ENCODE measurements at regions not wholly inside any gene's neighbourhood (a gene's known extent, or its start where the extent isn't known, plus 50 kb on each side); places are given as distances from the start of the nearest gene placed in this dataset.

DNA sequence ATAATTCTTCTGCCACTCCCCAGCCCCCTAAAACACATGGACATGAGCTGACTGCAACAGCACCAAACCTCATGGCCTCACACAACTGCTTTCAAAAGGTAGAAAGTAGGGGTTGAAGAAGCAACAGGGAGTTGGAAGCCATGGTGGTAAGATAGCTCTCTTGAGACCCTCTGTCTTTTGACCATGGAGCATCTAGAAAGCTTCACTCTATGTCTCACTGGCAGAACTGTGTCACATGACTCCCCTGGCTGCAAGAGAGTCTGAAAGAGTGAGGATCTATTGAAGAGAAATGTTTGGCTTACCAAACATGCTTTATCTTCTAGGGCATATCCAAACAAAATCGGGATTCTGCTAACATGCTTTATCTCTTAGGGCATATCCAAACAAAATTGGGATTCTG, 142.9 kb upstream of the WSCD2 start:
- no peaks in the 10 kb centered on the region for H3K36me3 ChIP-seq (ENCODE audit: control insufficient read depth in 5 of 5, insufficient read depth in 5 of 5, low read length in 5 of 5)
- H3K27ac ChIP-seq (ENCODE audit: low read depth, low read length), result no peak overlapping the region
- H3K9ac ChIP-seq (ENCODE audit: low read length in 5 of 5), result no peak overlapping the region
- no peak overlapping the region for H3K4me3 ChIP-seq (ENCODE audit: low read depth in 1 of 5, low read length in 5 of 5)
- no peaks in the 10 kb centered on the region for H3K4me1 ChIP-seq (ENCODE audit: control insufficient read depth in 5 of 5, insufficient read depth in 5 of 5, low read length in 5 of 5)
- H3K27me3 ChIP-seq (ENCODE audit: control insufficient read depth in 5 of 5, insufficient read depth in 4 of 5, low read length in 5 of 5), result peaks cover 0 to 9% (median 0%) of the 10 kb centered on the region in 5 donors
- no peaks in the 10 kb centered on the region for H3K9me3 ChIP-seq (ENCODE audit: control insufficient read depth in 5 of 5, low read length in 5 of 5)

DNA sequence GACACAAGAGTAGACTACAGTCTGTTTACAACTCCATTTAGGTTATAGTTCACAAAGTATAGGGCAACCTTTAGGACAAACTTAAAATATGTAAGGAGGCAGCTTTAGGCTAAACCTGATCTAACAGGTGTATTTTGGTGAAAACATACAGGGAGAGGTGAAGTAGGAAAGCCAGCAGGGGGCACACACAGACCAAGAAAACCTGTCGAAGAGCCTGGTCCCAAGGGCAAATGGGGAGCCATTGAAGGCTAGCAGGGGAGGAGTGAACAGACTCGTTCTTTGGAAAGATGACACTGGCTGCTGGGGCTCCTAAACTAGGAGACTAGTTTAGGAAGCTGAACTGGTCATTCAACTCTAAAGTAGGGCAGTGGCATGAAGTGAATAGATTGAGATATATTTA, 138.8 kb upstream of the WSCD2 start:
- Histone ChIP-seq H3K27me3 (ENCODE audit: control insufficient read depth in 5 of 5, insufficient read depth in 4 of 5, low read length in 5 of 5) (peaks cover 0 to 5% (median 0%) of the 10 kb centered on the region in 5 donors), H3K4me3 (ENCODE audit: low read depth in 1 of 5, low read length in 5 of 5) (no peak overlapping the region), H3K4me1 (ENCODE audit: control insufficient read depth in 5 of 5, insufficient read depth in 5 of 5, low read length in 5 of 5) (no peaks in the 10 kb centered on the region), H3K27ac (ENCODE audit: low read depth, low read length) (no peak overlapping the region), H3K9me3 (ENCODE audit: control insufficient read depth in 5 of 5, low read length in 5 of 5) (no peaks in the 10 kb centered on the region), H3K36me3 (ENCODE audit: control insufficient read depth in 5 of 5, insufficient read depth in 5 of 5, low read length in 5 of 5) (no peaks in the 10 kb centered on the region), H3K9ac (ENCODE audit: low read length in 5 of 5) (no peak overlapping the region)

DNA sequence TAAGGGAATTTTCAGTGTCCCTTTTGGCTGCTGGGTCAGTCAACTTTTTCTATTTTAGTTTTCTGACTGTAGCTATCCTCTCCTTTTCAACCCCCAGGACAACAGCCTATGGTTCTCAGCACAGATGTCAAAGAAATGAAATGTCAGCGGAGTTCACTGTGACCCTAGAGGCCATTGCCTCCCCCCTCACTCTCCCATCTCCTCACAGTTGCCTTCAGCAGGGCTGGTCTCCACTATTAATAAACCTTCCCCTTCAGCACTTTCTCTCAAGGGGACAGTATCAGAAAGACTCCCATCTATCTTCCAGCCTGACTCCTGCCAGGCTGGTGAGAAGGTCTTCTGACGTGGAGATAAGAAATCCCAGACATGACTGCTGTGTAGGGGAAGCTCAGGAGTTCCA, 137.1 kb upstream of the WSCD2 start:
- no peak overlapping the region for H3K4me3 ChIP-seq (ENCODE audit: low read depth in 1 of 5, low read length in 5 of 5)
- no peak overlapping the region for H3K27ac ChIP-seq (ENCODE audit: low read depth, low read length)
- H3K4me1 ChIP-seq (ENCODE audit: control insufficient read depth in 5 of 5, insufficient read depth in 5 of 5, low read length in 5 of 5), result no peaks in the 10 kb centered on the region
- peaks cover 0 to 5% (median 0%) of the 10 kb centered on the region in 5 donors for H3K27me3 ChIP-seq (ENCODE audit: control insufficient read depth in 5 of 5, insufficient read depth in 4 of 5, low read length in 5 of 5)
- no peaks in the 10 kb centered on the region for H3K36me3 ChIP-seq (ENCODE audit: control insufficient read depth in 5 of 5, insufficient read depth in 5 of 5, low read length in 5 of 5)
- no peaks in the 10 kb centered on the region for H3K9me3 ChIP-seq (ENCODE audit: control insufficient read depth in 5 of 5, low read length in 5 of 5)
- H3K9ac ChIP-seq (ENCODE audit: low read length in 5 of 5), result no peak overlapping the region

- no peaks in the 10 kb centered on the region for H3K9me3 ChIP-seq (ENCODE audit: control insufficient read depth in 5 of 5, low read length in 5 of 5)
- H3K27ac ChIP-seq (ENCODE audit: low read depth, low read length), result no peak overlapping the region
- H3K9ac ChIP-seq (ENCODE audit: low read length in 5 of 5), result no peak overlapping the region
- H3K27me3 ChIP-seq (ENCODE audit: control insufficient read depth in 5 of 5, insufficient read depth in 4 of 5, low read length in 5 of 5), result peaks cover 0 to 5% (median 0%) of the 10 kb centered on the region in 5 donors
- no peak overlapping the region for H3K4me3 ChIP-seq (ENCODE audit: low read depth in 1 of 5, low read length in 5 of 5)
- no peaks in the 10 kb centered on the region for H3K36me3 ChIP-seq (ENCODE audit: control insufficient read depth in 5 of 5, insufficient read depth in 5 of 5, low read length in 5 of 5)
- H3K4me1 ChIP-seq (ENCODE audit: control insufficient read depth in 5 of 5, insufficient read depth in 5 of 5, low read length in 5 of 5), result no peaks in the 10 kb centered on the region
Measured at GRCh38 chr12:107992870-107993451, 136.1 kb upstream of the WSCD2 start.

GRCh38 chr12:107998863-107999262, 130.2 kb upstream of the WSCD2 start:
- Histone ChIP-seq H3K9ac (ENCODE audit: low read length in 5 of 5) (no peak overlapping the region), H3K4me1 (ENCODE audit: control insufficient read depth in 5 of 5, insufficient read depth in 5 of 5, low read length in 5 of 5) (no peaks in the 10 kb centered on the region), H3K27me3 (ENCODE audit: control insufficient read depth in 5 of 5, insufficient read depth in 4 of 5, low read length in 5 of 5) (peaks cover 0 to 9% (median 5%) of the 10 kb centered on the region in 5 donors), H3K27ac (ENCODE audit: low read depth, low read length) (no peak overlapping the region), H3K4me3 (ENCODE audit: low read depth in 1 of 5, low read length in 5 of 5) (no peak overlapping the region), H3K9me3 (ENCODE audit: control insufficient read depth in 5 of 5, low read length in 5 of 5) (peaks cover 0 to 8% (median 0%) of the 10 kb centered on the region in 5 donors), H3K36me3 (ENCODE audit: control insufficient read depth in 5 of 5, insufficient read depth in 5 of 5, low read length in 5 of 5) (no peaks in the 10 kb centered on the region)

DNA sequence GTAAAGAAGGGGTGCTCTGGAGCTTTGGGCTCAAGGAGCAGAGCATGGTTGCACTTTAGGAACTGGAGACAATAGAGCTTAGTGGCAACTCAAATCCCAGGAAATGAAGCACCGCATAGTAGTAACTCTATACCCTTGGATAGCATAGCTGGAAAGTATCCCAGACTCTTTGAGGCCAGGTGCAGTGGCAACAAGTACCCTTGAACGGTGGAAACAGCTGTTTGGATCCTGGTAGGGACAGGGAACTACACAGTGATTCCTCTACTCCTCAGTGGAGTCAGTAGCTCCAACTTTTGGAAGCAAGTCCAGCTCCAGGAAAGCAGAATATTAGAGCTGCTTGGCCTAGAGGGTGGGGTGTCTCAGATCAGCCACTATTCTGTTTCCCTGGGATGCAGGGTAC, 129.0 kb upstream of the WSCD2 start:
- H3K4me3 ChIP-seq (ENCODE audit: low read depth in 1 of 5, low read length in 5 of 5), result no peak overlapping the region
- H3K4me1 ChIP-seq (ENCODE audit: control insufficient read depth in 5 of 5, insufficient read depth in 5 of 5, low read length in 5 of 5), result no peaks in the 10 kb centered on the region
- peaks cover 0 to 8% (median 0%) of the 10 kb centered on the region in 5 donors for H3K9me3 ChIP-seq (ENCODE audit: control insufficient read depth in 5 of 5, low read length in 5 of 5)
- peaks cover 4 to 9% (median 8%) of the 10 kb centered on the region in 5 donors for H3K27me3 ChIP-seq (ENCODE audit: control insufficient read depth in 5 of 5, insufficient read depth in 4 of 5, low read length in 5 of 5)
- no peak overlapping the region for H3K9ac ChIP-seq (ENCODE audit: low read length in 5 of 5)
- H3K36me3 ChIP-seq (ENCODE audit: control insufficient read depth in 5 of 5, insufficient read depth in 5 of 5, low read length in 5 of 5), result no peaks in the 10 kb centered on the region
- no peak overlapping the region for H3K27ac ChIP-seq (ENCODE audit: low read depth, low read length)

- peaks cover 4 to 15% (median 9%) of the 10 kb centered on the region in 5 donors for H3K27me3 ChIP-seq (ENCODE audit: control insufficient read depth in 5 of 5, insufficient read depth in 4 of 5, low read length in 5 of 5)
- H3K9me3 ChIP-seq (ENCODE audit: control insufficient read depth in 5 of 5, low read length in 5 of 5), result peaks cover 0 to 4% (median 0%) of the 10 kb centered on the region in 5 donors
- H3K27ac ChIP-seq (ENCODE audit: low read depth, low read length), result no peak overlapping the region
- H3K9ac ChIP-seq (ENCODE audit: low read length in 5 of 5), result no peak overlapping the region
- H3K4me1 ChIP-seq (ENCODE audit: control insufficient read depth in 5 of 5, insufficient read depth in 5 of 5, low read length in 5 of 5), result no peaks in the 10 kb centered on the region
- H3K36me3 ChIP-seq (ENCODE audit: control insufficient read depth in 5 of 5, insufficient read depth in 5 of 5, low read length in 5 of 5), result no peaks in the 10 kb centered on the region
- no peak overlapping the region for H3K4me3 ChIP-seq (ENCODE audit: low read depth in 1 of 5, low read length in 5 of 5)
Measured at GRCh38 chr12:108004319-108004718, 124.8 kb upstream of the WSCD2 start.

GRCh38 chr12:108008163-108008905, 120.8 kb upstream of the WSCD2 start:
- Histone ChIP-seq H3K4me3 (ENCODE audit: low read depth in 1 of 5, low read length in 5 of 5) (no peak overlapping the region), H3K36me3 (ENCODE audit: control insufficient read depth in 5 of 5, insufficient read depth in 5 of 5, low read length in 5 of 5) (no peaks in the 10 kb centered on the region), H3K9ac (ENCODE audit: low read length in 5 of 5) (no peak overlapping the region), H3K4me1 (ENCODE audit: control insufficient read depth in 5 of 5, insufficient read depth in 5 of 5, low read length in 5 of 5) (no peaks in the 10 kb centered on the region), H3K27ac (ENCODE audit: low read depth, low read length) (no peak overlapping the region), H3K27me3 (ENCODE audit: control insufficient read depth in 5 of 5, insufficient read depth in 4 of 5, low read length in 5 of 5) (peaks cover 0 to 10% (median 2%) of the 10 kb centered on the region in 5 donors), H3K9me3 (ENCODE audit: control insufficient read depth in 5 of 5, low read length in 5 of 5) (no peaks in the 10 kb centered on the region)

DNA sequence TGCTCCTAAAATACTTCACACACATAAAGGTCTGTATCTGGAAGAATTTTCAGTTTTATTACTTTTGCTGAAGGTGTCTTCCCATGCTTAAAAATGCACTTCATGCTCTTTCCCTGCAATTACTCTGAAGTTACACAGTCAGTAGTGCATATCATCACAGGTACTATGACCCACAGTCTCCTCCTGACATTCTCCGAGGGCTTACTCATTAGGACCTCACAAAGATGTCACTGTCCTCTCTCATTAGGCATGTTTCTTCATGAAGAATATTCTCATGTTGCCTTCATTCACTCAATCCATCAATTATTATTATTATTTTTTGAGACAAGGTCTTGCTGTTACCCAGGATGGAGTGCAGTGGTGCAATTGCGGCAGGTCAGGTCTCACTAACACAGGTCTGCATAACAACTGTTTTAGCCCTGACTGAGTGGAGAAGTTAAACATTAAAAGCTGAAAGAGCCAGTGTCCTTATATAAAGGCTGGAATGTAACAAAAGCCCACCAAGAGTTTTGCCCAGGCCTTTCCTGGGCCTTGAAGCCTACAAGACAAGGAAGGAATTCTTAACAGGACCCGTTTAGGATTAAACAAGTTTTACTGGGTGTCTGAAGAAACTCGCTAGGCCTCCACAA, 119.5 kb upstream of the WSCD2 start:
- peaks cover 0 to 14% (median 2%) of the 10 kb centered on the region in 5 donors for H3K27me3 ChIP-seq (ENCODE audit: control insufficient read depth in 5 of 5, insufficient read depth in 4 of 5, low read length in 5 of 5)
- no peak overlapping the region for H3K9ac ChIP-seq (ENCODE audit: low read length in 5 of 5)
- H3K27ac ChIP-seq (ENCODE audit: low read depth, low read length), result no peak overlapping the region
- H3K9me3 ChIP-seq (ENCODE audit: control insufficient read depth in 5 of 5, low read length in 5 of 5), result no peaks in the 10 kb centered on the region
- H3K36me3 ChIP-seq (ENCODE audit: control insufficient read depth in 5 of 5, insufficient read depth in 5 of 5, low read length in 5 of 5), result no peaks in the 10 kb centered on the region
- H3K4me1 ChIP-seq (ENCODE audit: control insufficient read depth in 5 of 5, insufficient read depth in 5 of 5, low read length in 5 of 5), result no peaks in the 10 kb centered on the region
- H3K4me3 ChIP-seq (ENCODE audit: low read depth in 1 of 5, low read length in 5 of 5), result no peak overlapping the region

- H3K27ac ChIP-seq (ENCODE audit: low read depth, low read length), result no peak overlapping the region
- no peaks in the 10 kb centered on the region for H3K9me3 ChIP-seq (ENCODE audit: control insufficient read depth in 5 of 5, low read length in 5 of 5)
- H3K36me3 ChIP-seq (ENCODE audit: control insufficient read depth in 5 of 5, insufficient read depth in 5 of 5, low read length in 5 of 5), result no peaks in the 10 kb centered on the region
- H3K4me1 ChIP-seq (ENCODE audit: control insufficient read depth in 5 of 5, insufficient read depth in 5 of 5, low read length in 5 of 5), result no peaks in the 10 kb centered on the region
- no peak overlapping the region for H3K4me3 ChIP-seq (ENCODE audit: low read depth in 1 of 5, low read length in 5 of 5)
- peaks cover 0 to 4% (median 0%) of the 10 kb centered on the region in 5 donors for H3K27me3 ChIP-seq (ENCODE audit: control insufficient read depth in 5 of 5, insufficient read depth in 4 of 5, low read length in 5 of 5)
- H3K9ac ChIP-seq (ENCODE audit: low read length in 5 of 5), result no peak overlapping the region
Measured at GRCh38 chr12:108016022-108016564, 113.0 kb upstream of the WSCD2 start.

All from subcutaneous abdominal adipose tissue (tissue), 5 donors.